Activated T-helper 1 cell treated with anti-CD3 and anti-CD28 coated beads, Interleukin-12 subunit alpha, Interleukin-12 subunit beta, Interleukin-2, Interleukin-4 antibody, amounts not matched to agents 30 ng/mL and 10 ng/mL and 1 ng/mL, durations not matched to agents 14 hours and 24 hours and 36 hours (primary cell): ENCODE measurements at regions not wholly inside any gene's neighbourhood (a gene's known extent, or its start where the extent isn't known, plus 50 kb on each side); places are given as distances from the start of the nearest gene placed in this dataset.

ENCODE experiments used
- DNase-seq: peaks from one replicate; pipeline ENCODE4 v3.0.0; 2021; ENCODE audit warnings: low spot score
- H3K27ac Mint-ChIP-seq: one replicate; pipeline ENCODE4 v1.8.0; 2021; ENCODE audit warnings: mild to moderate bottlenecking, mixed read lengths
- H3K27me3 Mint-ChIP-seq: one replicate; pipeline ENCODE4 v1.8.0; 2022; ENCODE audit warnings: mild to moderate bottlenecking, moderate library complexity, mixed read lengths; ENCODE audit not compliant: insufficient read depth
- H3K36me3 Mint-ChIP-seq: one replicate; pipeline ENCODE4 v1.8.0; 2021; ENCODE audit warnings: low read depth, mixed read lengths
- H3K4me1 Mint-ChIP-seq: one replicate; pipeline ENCODE4 v1.8.0; 2021; ENCODE audit warnings: low read depth, mixed read lengths
- H3K4me3 Mint-ChIP-seq: one replicate; pipeline ENCODE4 v1.8.0; 2021; ENCODE audit warnings: mild to moderate bottlenecking, moderate library complexity, mixed read lengths
- H3K9me3 Mint-ChIP-seq: one replicate; pipeline ENCODE4 v1.8.0; 2021; ENCODE audit warnings: mixed read lengths
- intact Hi-C: fragments of 100-400 bp; cut with micrococcal nuclease; formaldehyde crosslinking; loops from one replicate; pipeline ENCODE4 v1.15.1; 2024

- Mint-ChIP-seq H3K27me3 (no peaks in the 10 kb centered on the region), H3K9me3 (peaks cover 9% of the 10 kb centered on the region), H3K4me1 (no peaks in the 10 kb centered on the region), H3K36me3 (no peaks in the 10 kb centered on the region), H3K4me3 (no peak overlapping the region), H3K27ac (no peak overlapping the region)
- intact Hi-C loops: no loop called here
- no peak for DNase-seq
These were observed 266.5 kb upstream of the SALL3 start for GRCh38 chr18:78713069-78713468.

- intact Hi-C loops: no loop called here
- Mint-ChIP-seq H3K36me3 (no peaks in the 10 kb centered on the region), H3K27ac (no peak overlapping the region), H3K9me3 (peaks cover 4% of the 10 kb centered on the region), H3K4me3 (no peak overlapping the region), H3K4me1 (no peaks in the 10 kb centered on the region), H3K27me3 (no peaks in the 10 kb centered on the region)
- DNase-seq: no peak
These were observed 265.9 kb upstream of the SALL3 start for GRCh38 chr18:78713726-78714125.

- Mint-ChIP-seq H3K27me3 (no peaks in the 10 kb centered on the region), H3K36me3 (no peaks in the 10 kb centered on the region)
- intact Hi-C loops: no loop called here
These were observed 263.6 kb upstream of the SALL3 start for GRCh38 chr18:78716022-78716421.

GRCh38 chr18:78716581-78716980 lies 263.0 kb upstream of the SALL3 start:
- Mint-ChIP-seq H3K4me1 (no peaks in the 10 kb centered on the region), H3K4me3 (no peak overlapping the region), H3K9me3 (no peaks in the 10 kb centered on the region), H3K27me3 (peaks cover 3% of the 10 kb centered on the region), H3K36me3 (no peaks in the 10 kb centered on the region), H3K27ac (no peak overlapping the region)
- intact Hi-C loops: no loop called here
- no peak for DNase-seq

More at GRCh38 chr18:78716022-78716421, 263.6 kb upstream of the SALL3 start:
- Mint-ChIP-seq H3K9me3 (no peaks in the 10 kb centered on the region), H3K4me3 (no peak overlapping the region), H3K27ac (no peak overlapping the region), H3K4me1 (no peaks in the 10 kb centered on the region)
- DNase-seq: no peak

GRCh38 chr18:78717051-78717765 lies 262.4 kb upstream of the SALL3 start:
- Mint-ChIP-seq H3K4me1 (no peaks in the 10 kb centered on the region), H3K4me3 (no peak overlapping the region), H3K27ac (no peak overlapping the region), H3K27me3 (peaks cover 4% of the 10 kb centered on the region), H3K9me3 (no peaks in the 10 kb centered on the region), H3K36me3 (no peaks in the 10 kb centered on the region)
- no peak for DNase-seq
- intact Hi-C loops: no loop called here

GRCh38 chr18:78717766-78718150 lies 261.9 kb upstream of the SALL3 start:
- no peak overlapping the region for H3K4me3 Mint-ChIP-seq
- no peaks in the 10 kb centered on the region for H3K4me1 Mint-ChIP-seq
- peaks cover 4% of the 10 kb centered on the region for H3K27me3 Mint-ChIP-seq
- H3K27ac Mint-ChIP-seq: no peak overlapping the region
- H3K9me3 Mint-ChIP-seq: no peaks in the 10 kb centered on the region
- DNase-seq: no peak
- H3K36me3 Mint-ChIP-seq: no peaks in the 10 kb centered on the region
- intact Hi-C loops: no loop called here

- H3K9me3 Mint-ChIP-seq: no peaks in the 10 kb centered on the region
- H3K36me3 Mint-ChIP-seq: no peaks in the 10 kb centered on the region
- H3K27ac Mint-ChIP-seq: no peak overlapping the region
- H3K27me3 Mint-ChIP-seq: peaks cover 4% of the 10 kb centered on the region
- H3K4me1 Mint-ChIP-seq: no peaks in the 10 kb centered on the region
- intact Hi-C loops: no loop called here
- no peak for DNase-seq
- no peak overlapping the region for H3K4me3 Mint-ChIP-seq
These were observed 259.8 kb upstream of the SALL3 start for GRCh38 chr18:78719821-78720220.

GRCh38 chr18:78720456-78721237 lies 259.0 kb upstream of the SALL3 start:
- Mint-ChIP-seq H3K4me1 (no peaks in the 10 kb centered on the region), H3K27me3 (peaks cover 4% of the 10 kb centered on the region), H3K27ac (no peak overlapping the region), H3K36me3 (no peaks in the 10 kb centered on the region), H3K9me3 (no peaks in the 10 kb centered on the region), H3K4me3 (no peak overlapping the region)
- DNase-seq: no peak
- intact Hi-C loops: no loop called here

- H3K4me3 Mint-ChIP-seq: no peak overlapping the region
These were observed 258.3 kb upstream of the SALL3 start for GRCh38 chr18:78721238-78721875.

GRCh38 chr18:78721981-78722380 lies 257.6 kb upstream of the SALL3 start:
- no peak for DNase-seq
- H3K4me1 Mint-ChIP-seq: no peaks in the 10 kb centered on the region

More at GRCh38 chr18:78721238-78721875, 258.3 kb upstream of the SALL3 start:
- intact Hi-C loops: no loop called here
- no peak for DNase-seq
- Mint-ChIP-seq H3K36me3 (no peaks in the 10 kb centered on the region), H3K27ac (no peak overlapping the region), H3K9me3 (no peaks in the 10 kb centered on the region), H3K4me1 (no peaks in the 10 kb centered on the region), H3K27me3 (peaks cover 4% of the 10 kb centered on the region)

GRCh38 chr18:78722386-78722785 lies 257.2 kb upstream of the SALL3 start:
- Mint-ChIP-seq H3K27me3 (peaks cover 4% of the 10 kb centered on the region), H3K4me3 (no peak overlapping the region), H3K4me1 (no peaks in the 10 kb centered on the region), H3K9me3 (no peaks in the 10 kb centered on the region), H3K27ac (no peak overlapping the region), H3K36me3 (no peaks in the 10 kb centered on the region)
- intact Hi-C loops: no loop called here
- no peak for DNase-seq

More at GRCh38 chr18:78721981-78722380, 257.6 kb upstream of the SALL3 start:
- intact Hi-C loops: no loop called here
- no peaks in the 10 kb centered on the region for H3K36me3 Mint-ChIP-seq
- no peak overlapping the region for H3K4me3 Mint-ChIP-seq
- no peak overlapping the region for H3K27ac Mint-ChIP-seq
- H3K9me3 Mint-ChIP-seq: no peaks in the 10 kb centered on the region
- peaks cover 4% of the 10 kb centered on the region for H3K27me3 Mint-ChIP-seq

GRCh38 chr18:78722929-78723710 lies 256.5 kb upstream of the SALL3 start:
- intact Hi-C loops: no loop called here

More at GRCh38 chr18:78722929-78723710, 256.5 kb upstream of the SALL3 start:
- Mint-ChIP-seq H3K36me3 (no peaks in the 10 kb centered on the region), H3K27ac (no peak overlapping the region), H3K9me3 (no peaks in the 10 kb centered on the region), H3K4me1 (no peaks in the 10 kb centered on the region), H3K27me3 (peaks cover 4% of the 10 kb centered on the region), H3K4me3 (no peak overlapping the region)
- no peak for DNase-seq
